Fibroblast of lung (primary cell): ENCODE measurements at regions not wholly inside any gene's neighbourhood (a gene's known extent, or its start where the extent isn't known, plus 50 kb on each side); places are given as distances from the start of the nearest gene placed in this dataset.

Source experiments
- DNase-seq, 2 donors: peaks; one replicate each; pipeline versions ENCODE4 v3.0.0 to v3.0.0-alpha.2; 2010; ENCODE audit warnings: low read depth in 2 of 2
- H2AFZ ChIP-seq: 2 replicates; pipeline ENCODE4 v1.5.1; 2012; ENCODE audit warnings: low read length, control low read depth, inconsistent platforms
- H3K27ac ChIP-seq: 2 replicates; pipeline ENCODE4 v1.5.1; 2011; ENCODE audit warnings: low read length, control low read depth; ENCODE audit not compliant: insufficient read depth
- H3K27me3 ChIP-seq: 2 replicates; pipeline ENCODE4 v1.5.1; 2011; ENCODE audit warnings: mild to moderate bottlenecking, low read length; ENCODE audit not compliant: control insufficient read depth, insufficient read depth
- H3K36me3 ChIP-seq: 2 replicates; pipeline ENCODE4 v1.5.1; 2011; ENCODE audit warnings: low read length; ENCODE audit not compliant: control insufficient read depth, insufficient read depth
- H3K4me1 ChIP-seq: 2 replicates; pipeline ENCODE4 v1.5.1; 2011; ENCODE audit warnings: low read length; ENCODE audit not compliant: control insufficient read depth, insufficient read depth; ENCODE audit errors: extremely low read depth
- H3K4me2 ChIP-seq: 2 replicates; pipeline ENCODE4 v1.5.1; 2011; ENCODE audit warnings: low read length, control low read depth; ENCODE audit not compliant: insufficient read depth; ENCODE audit errors: extremely low read depth
- H3K4me3 ChIP-seq, 4 experiments: fragments of 200-600 bp in 1 of 4; sonication (generic) in 1 of 4; replicated peaks in 1 of 4; 2 replicates each; pipeline ENCODE4 v1.5.1; 2011 to 2016; ENCODE audit warnings: low read length in 4 of 4, low read depth in 3 of 4, mild to moderate bottlenecking in 3 of 4, control low read depth in 2 of 4, inconsistent platforms in 1 of 4, mixed read lengths in 1 of 4; ENCODE audit not compliant: insufficient read depth in 1 of 4; ENCODE audit errors: control extremely low read depth in 1 of 4
- H3K79me2 ChIP-seq: 2 replicates; pipeline ENCODE4 v1.5.1; 2012; ENCODE audit warnings: mild to moderate bottlenecking, low read length, inconsistent platforms; ENCODE audit not compliant: control insufficient read depth, insufficient read depth
- H3K9ac ChIP-seq: 2 replicates; pipeline ENCODE4 v1.5.1; 2011; ENCODE audit warnings: mild to moderate bottlenecking, low read length, control low read depth; ENCODE audit not compliant: insufficient read depth
- H3K9me3 ChIP-seq: 2 replicates; pipeline ENCODE4 v1.5.1; 2012; ENCODE audit warnings: low read depth, low read length; ENCODE audit not compliant: control insufficient read depth, insufficient read depth
- H4K20me1 ChIP-seq: 2 replicates; pipeline ENCODE4 v1.5.1; 2011; ENCODE audit warnings: low read length; ENCODE audit not compliant: control insufficient read depth, insufficient read depth; ENCODE audit errors: extremely low read depth
- EZH2 ChIP-seq: IDR thresholded peaks from 2 replicates; pipeline ENCODE4 v1.5.1; 2012; ENCODE audit warnings: low read length, control low read depth, mild to moderate bottlenecking; ENCODE audit errors: missing control alignments
- TF ChIP-seq, protein P1 (sequence below), 2 donors: IDR thresholded peaks in 1 of 2; conservative IDR thresholded peaks in 1 of 2; 1 replicate in 1 of 2; 2 replicates in 1 of 2; pipeline ENCODE4 v1.5.1; 2011 to 2012; ENCODE audit warnings: low read length in 2 of 2, control low read depth in 1 of 2, inconsistent platforms in 1 of 2, low read depth in 1 of 2, mild to moderate bottlenecking in 1 of 2

DNA sequence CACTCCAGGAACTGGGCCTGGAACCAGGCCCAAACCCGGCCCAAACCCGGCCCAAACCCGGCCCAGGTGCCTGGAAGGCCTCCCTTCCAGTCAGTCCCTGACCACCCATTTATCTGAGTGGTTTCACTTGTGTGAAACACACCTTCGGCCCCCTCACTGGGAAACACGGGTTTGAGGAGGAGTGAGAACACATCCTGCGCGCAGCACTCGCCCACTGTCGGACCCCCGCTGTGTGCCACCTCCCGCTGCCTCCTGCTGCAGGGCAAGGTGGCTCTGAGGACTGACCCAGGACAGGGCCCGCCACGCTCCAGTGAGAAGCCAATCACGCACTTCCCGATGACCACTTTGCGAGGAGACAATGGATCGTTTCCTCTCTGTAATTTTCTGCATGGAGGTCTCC, 197.5 kb downstream of the BUB3 start:
- no peaks in the 10 kb centered on the region for H3K9me3 ChIP-seq

DNA sequence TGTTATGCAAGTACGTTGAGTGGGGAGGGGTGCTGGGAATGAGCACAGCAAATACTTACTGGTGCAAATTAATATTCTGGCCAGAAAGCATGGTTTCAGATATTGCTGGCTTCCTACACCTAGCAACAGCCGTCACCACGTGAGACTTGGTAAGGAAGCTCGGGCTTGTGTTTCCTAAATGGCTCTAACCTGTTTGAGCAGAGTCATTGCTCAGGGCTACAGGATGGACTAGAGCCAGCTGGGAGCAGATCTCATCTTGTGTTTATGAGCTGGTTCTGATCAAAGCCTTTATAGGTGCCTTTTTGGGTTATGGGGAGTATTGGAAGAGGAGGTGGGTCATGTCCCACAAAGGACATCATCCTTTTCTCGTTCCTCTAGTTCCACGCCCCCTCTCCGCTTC, 200.3 kb downstream of the BUB3 start:
- Histone ChIP-seq H3K27me3 (no peaks in the 10 kb centered on the region), H3K79me2 (no peaks in the 10 kb centered on the region), H3K9me3 (no peaks in the 10 kb centered on the region), H3K4me3 (no peak overlapping the region), H4K20me1 (no peaks in the 10 kb centered on the region), H3K9ac (no peak overlapping the region), H2AFZ (no peak overlapping the region), H3K4me1 (no peaks in the 10 kb centered on the region), H3K36me3 (no peaks in the 10 kb centered on the region), H3K4me2 (no peak overlapping the region), H3K27ac (no peak overlapping the region)
- no peak for DNase-seq
- TF ChIP-seq EZH2, result no peak
- TF ChIP-seq, protein P1, sequence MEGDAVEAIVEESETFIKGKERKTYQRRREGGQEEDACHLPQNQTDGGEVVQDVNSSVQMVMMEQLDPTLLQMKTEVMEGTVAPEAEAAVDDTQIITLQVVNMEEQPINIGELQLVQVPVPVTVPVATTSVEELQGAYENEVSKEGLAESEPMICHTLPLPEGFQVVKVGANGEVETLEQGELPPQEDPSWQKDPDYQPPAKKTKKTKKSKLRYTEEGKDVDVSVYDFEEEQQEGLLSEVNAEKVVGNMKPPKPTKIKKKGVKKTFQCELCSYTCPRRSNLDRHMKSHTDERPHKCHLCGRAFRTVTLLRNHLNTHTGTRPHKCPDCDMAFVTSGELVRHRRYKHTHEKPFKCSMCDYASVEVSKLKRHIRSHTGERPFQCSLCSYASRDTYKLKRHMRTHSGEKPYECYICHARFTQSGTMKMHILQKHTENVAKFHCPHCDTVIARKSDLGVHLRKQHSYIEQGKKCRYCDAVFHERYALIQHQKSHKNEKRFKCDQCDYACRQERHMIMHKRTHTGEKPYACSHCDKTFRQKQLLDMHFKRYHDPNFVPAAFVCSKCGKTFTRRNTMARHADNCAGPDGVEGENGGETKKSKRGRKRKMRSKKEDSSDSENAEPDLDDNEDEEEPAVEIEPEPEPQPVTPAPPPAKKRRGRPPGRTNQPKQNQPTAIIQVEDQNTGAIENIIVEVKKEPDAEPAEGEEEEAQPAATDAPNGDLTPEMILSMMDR (conservative IDR thresholded peaks at IDR 0.05 in 1 of 2, IDR thresholded peaks at IDR 0.05 in 1 of 2; ENCODE audit: low read depth in 1 of 2, low read length in 2 of 2), result no peak

More for the DNA sequence above, 197.5 kb downstream of the BUB3 start:
- H3K9ac ChIP-seq, result no peak overlapping the region
- no peak overlapping the region for H3K27ac ChIP-seq
- H3K4me2 ChIP-seq, result no peak overlapping the region
- no peaks in the 10 kb centered on the region for H3K4me1 ChIP-seq
- H3K4me3 ChIP-seq, result no peak overlapping the region
- H3K79me2 ChIP-seq, result no peaks in the 10 kb centered on the region
- no peaks in the 10 kb centered on the region for H4K20me1 ChIP-seq
- no peak for DNase-seq
- no peaks in the 10 kb centered on the region for H3K27me3 ChIP-seq
- H3K36me3 ChIP-seq, result no peaks in the 10 kb centered on the region
- no peak overlapping the region for H2AFZ ChIP-seq
- no peak for TF ChIP-seq EZH2
- TF ChIP-seq, protein P1 (conservative IDR thresholded peaks at IDR 0.05 in 1 of 2, IDR thresholded peaks at IDR 0.05 in 1 of 2; ENCODE audit: low read depth in 1 of 2, low read length in 2 of 2), result no peak

DNA sequence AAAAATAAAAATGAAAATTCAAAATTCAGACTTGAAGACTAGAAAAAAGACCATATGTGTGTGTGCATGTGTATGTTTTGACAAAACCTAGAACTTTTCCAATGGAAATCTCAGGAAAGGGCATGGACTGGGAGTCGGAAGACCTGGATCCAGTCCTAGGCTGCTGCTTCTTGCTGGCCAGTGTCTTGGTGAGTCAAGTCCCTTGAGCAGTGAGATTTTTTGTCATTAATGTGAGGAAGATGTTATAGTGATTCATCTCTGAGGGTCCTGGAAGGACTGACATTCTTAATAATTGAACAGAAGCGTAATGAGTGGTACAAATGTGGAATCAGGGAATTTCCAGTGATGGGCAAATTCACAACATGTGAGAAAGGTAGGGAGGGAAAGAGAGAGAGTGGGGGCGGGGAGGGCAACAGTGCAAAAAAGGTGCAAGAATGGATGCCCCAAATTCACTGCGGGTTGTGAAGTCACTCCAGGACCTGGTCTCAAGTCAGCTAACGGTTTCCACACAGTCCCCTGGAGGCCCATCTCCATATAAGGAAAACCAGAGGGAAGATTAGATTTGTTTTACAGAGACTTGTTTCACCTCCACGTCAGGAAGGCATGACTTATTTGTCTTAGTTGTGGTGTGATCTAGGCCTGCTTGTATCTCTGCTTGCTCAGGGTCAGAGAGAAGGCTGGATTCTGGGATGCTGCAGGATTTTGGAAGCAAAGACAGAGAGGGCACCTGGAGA, 201.7 kb downstream of the BUB3 start:
- Histone ChIP-seq H3K79me2 (no peaks in the 10 kb centered on the region), H2AFZ (no peak overlapping the region), H3K36me3 (no peaks in the 10 kb centered on the region), H4K20me1 (no peaks in the 10 kb centered on the region), H3K27me3 (no peaks in the 10 kb centered on the region), H3K4me2 (no peak overlapping the region), H3K9ac (no peak overlapping the region), H3K9me3 (no peaks in the 10 kb centered on the region), H3K4me1 (no peaks in the 10 kb centered on the region), H3K4me3 (no peak overlapping the region), H3K27ac (no peak overlapping the region)
- DNase-seq, result no peak
- TF ChIP-seq EZH2, result no peak
- TF ChIP-seq, protein P1 (conservative IDR thresholded peaks at IDR 0.05 in 1 of 2, IDR thresholded peaks at IDR 0.05 in 1 of 2; ENCODE audit: low read depth in 1 of 2, low read length in 2 of 2), result no peak
